Mesothelial cell of epicardium (in vitro differentiated cells): ENCODE measurements at regions not wholly inside any gene's neighbourhood (a gene's known extent, or its start where the extent isn't known, plus 50 kb on each side); places are given as distances from the start of the nearest gene placed in this dataset.

Source experiments
- DNase-seq, 2 experiments: peaks; one replicate each; pipeline ENCODE4 v3.0.0; 2021; ENCODE audit warnings: low spot score in 2 of 2; ENCODE audit not compliant: unreplicated experiment in 2 of 2
- H3K27ac Mint-ChIP-seq: 2 replicates; pipeline ENCODE4 v1.8.0; 2021; ENCODE audit warnings: mixed read lengths
- H3K27me3 Mint-ChIP-seq: 2 replicates; pipeline ENCODE4 v1.8.0; 2021; ENCODE audit warnings: low read depth, mixed read lengths
- H3K36me3 Mint-ChIP-seq: 2 replicates; pipeline ENCODE4 v1.8.0; 2021; ENCODE audit warnings: mixed read lengths
- H3K4me1 Mint-ChIP-seq: 2 replicates; pipeline ENCODE4 v1.8.0; 2021; ENCODE audit warnings: mixed read lengths
- H3K4me3 Mint-ChIP-seq: 2 replicates; pipeline ENCODE4 v1.8.0; 2021; ENCODE audit warnings: mild to moderate bottlenecking, moderate library complexity, mixed read lengths
- H3K9me3 Mint-ChIP-seq: 2 replicates; pipeline ENCODE4 v1.8.0; 2021; ENCODE audit warnings: mixed read lengths
- CTCF ChIP-seq: fragments of 200-600 bp; sonication (generic); IDR thresholded peaks from one replicate; pipeline ENCODE4 v1.5.0; 2021; ENCODE audit warnings: antibody characterized with exemption; ENCODE audit not compliant: unreplicated experiment

- Mint-ChIP-seq H3K9me3 (no peaks in the 10 kb centered on the region), H3K36me3 (no peaks in the 10 kb centered on the region), H3K27me3 (peaks cover 13% of the 10 kb centered on the region), H3K27ac (peak overlapping the region; percentile 36), H3K4me3 (no peak overlapping the region), H3K4me1 (peaks cover 8% of the 10 kb centered on the region)
- no peak for DNase-seq
- TF ChIP-seq CTCF, result no peak
Observed at GRCh38 chr6:163872335-163872734, 457.8 kb downstream of the QKI start.

GRCh38 chr6:163871616-163872015 lies 457.1 kb downstream of the QKI start:
- H3K27ac Mint-ChIP-seq, result no peak overlapping the region
- peaks cover 16% of the 10 kb centered on the region for H3K27me3 Mint-ChIP-seq
- TF ChIP-seq CTCF, result no peak
- no peak overlapping the region for H3K4me3 Mint-ChIP-seq
- peaks cover 8% of the 10 kb centered on the region for H3K4me1 Mint-ChIP-seq
- DNase-seq, result no peak
- H3K36me3 Mint-ChIP-seq, result no peaks in the 10 kb centered on the region
- H3K9me3 Mint-ChIP-seq, result no peaks in the 10 kb centered on the region

GRCh38 chr6:163867518-163868292 lies 453.2 kb downstream of the QKI start:
- no peak overlapping the region for H3K27ac Mint-ChIP-seq
- no peaks in the 10 kb centered on the region for H3K36me3 Mint-ChIP-seq
- no peak for DNase-seq
- H3K4me1 Mint-ChIP-seq, result peaks cover 7% of the 10 kb centered on the region
- peaks cover 12% of the 10 kb centered on the region for H3K27me3 Mint-ChIP-seq
- TF ChIP-seq CTCF, result no peak
- H3K9me3 Mint-ChIP-seq, result no peaks in the 10 kb centered on the region
- no peak overlapping the region for H3K4me3 Mint-ChIP-seq

- Mint-ChIP-seq H3K27ac (no peak overlapping the region), H3K27me3 (peaks cover 22% of the 10 kb centered on the region), H3K4me3 (no peak overlapping the region), H3K4me1 (peaks cover 2% of the 10 kb centered on the region), H3K36me3 (no peaks in the 10 kb centered on the region), H3K9me3 (no peaks in the 10 kb centered on the region)
- no peak for TF ChIP-seq CTCF
- no peak for DNase-seq
Observed at GRCh38 chr6:163866192-163866591, 451.7 kb downstream of the QKI start.

- Mint-ChIP-seq H3K27me3 (peaks cover 26% of the 10 kb centered on the region), H3K36me3 (no peaks in the 10 kb centered on the region), H3K9me3 (peaks cover 4% of the 10 kb centered on the region), H3K4me3 (no peak overlapping the region), H3K27ac (no peak overlapping the region), H3K4me1 (peaks cover 8% of the 10 kb centered on the region)
- no peak for DNase-seq
- TF ChIP-seq CTCF, result no peak
Observed at GRCh38 chr6:163863565-163863964, 449.0 kb downstream of the QKI start.

GRCh38 chr6:163862701-163863100 lies 448.2 kb downstream of the QKI start:
- no peaks in the 10 kb centered on the region for H3K36me3 Mint-ChIP-seq
- peaks cover 24% of the 10 kb centered on the region for H3K27me3 Mint-ChIP-seq
- no peak overlapping the region for H3K4me3 Mint-ChIP-seq
- H3K9me3 Mint-ChIP-seq, result peaks cover 7% of the 10 kb centered on the region
- TF ChIP-seq CTCF, result no peak
- DNase-seq, result no peak
- H3K27ac Mint-ChIP-seq, result no peak overlapping the region
- H3K4me1 Mint-ChIP-seq, result peaks cover 8% of the 10 kb centered on the region
